Skin epidermis (tissue), 12 donors: ENCODE measurements at regions not wholly inside any gene's neighbourhood (a gene's known extent, or its start where the extent isn't known, plus 50 kb on each side); places are given as distances from the start of the nearest gene placed in this dataset.

Experiments used
- H3K27ac ChIP-seq, 21 experiments: fragments of 200-600 bp; sonication (generic) in 11 of 21; one replicate each; pipeline ENCODE4 v1.5.0; 2020; ENCODE audit warnings: mild to moderate bottlenecking in 3 of 21, inconsistent platforms in 2 of 21, moderate library complexity in 2 of 21
- H3K4me3 ChIP-seq, 7 experiments: fragments of 200-600 bp; sonication (generic) in 2 of 7; one replicate each; pipeline ENCODE4 v1.5.0; 2020; ENCODE audit warnings: inconsistent platforms in 2 of 7, mild to moderate bottlenecking in 2 of 7, moderate library complexity in 1 of 7

GRCh38 chr14:26157517-26157916, 440.3 kb downstream of the NOVA1 start:
- Histone ChIP-seq H3K4me3 (no peak overlapping the region), H3K27ac (no peak overlapping the region)

GRCh38 chr14:26143057-26143456, 454.8 kb downstream of the NOVA1 start:
- no peak overlapping the region for H3K27ac ChIP-seq
- H3K4me3 ChIP-seq = no peak overlapping the region

GRCh38 chr14:26138764-26139445, 458.9 kb downstream of the NOVA1 start:
- Histone ChIP-seq H3K27ac (no peak overlapping the region), H3K4me3 (no peak overlapping the region)

GRCh38 chr14:26137161-26137560, 460.7 kb downstream of the NOVA1 start:
- Histone ChIP-seq H3K4me3 (no peak overlapping the region), H3K27ac (no peak overlapping the region)

- Histone ChIP-seq H3K4me3 (no peak overlapping the region), H3K27ac (no peak overlapping the region)
These were observed 465.7 kb downstream of the NOVA1 start for GRCh38 chr14:26132061-26132645.

GRCh38 chr14:26130690-26131089, 467.1 kb downstream of the NOVA1 start:
- no peak overlapping the region for H3K27ac ChIP-seq
- no peak overlapping the region for H3K4me3 ChIP-seq

GRCh38 chr14:26128931-26129671, 468.7 kb downstream of the NOVA1 start:
- no peak overlapping the region for H3K4me3 ChIP-seq
- H3K27ac ChIP-seq = no peak overlapping the region

- no peak overlapping the region for H3K4me3 ChIP-seq
These were observed 472.9 kb downstream of the NOVA1 start for GRCh38 chr14:26124896-26125438.

GRCh38 chr14:26123459-26123858, 474.4 kb downstream of the NOVA1 start:
- no peak overlapping the region for H3K4me3 ChIP-seq

More at GRCh38 chr14:26124896-26125438, 472.9 kb downstream of the NOVA1 start:
- H3K27ac ChIP-seq = no peak overlapping the region

GRCh38 chr14:26121181-26121580, 476.7 kb downstream of the NOVA1 start:
- no peak overlapping the region for H3K4me3 ChIP-seq
- no peak overlapping the region for H3K27ac ChIP-seq

More at GRCh38 chr14:26123459-26123858, 474.4 kb downstream of the NOVA1 start:
- H3K27ac ChIP-seq = no peak overlapping the region

GRCh38 chr14:26113911-26114640, 483.8 kb downstream of the NOVA1 start:
- Histone ChIP-seq H3K4me3 (no peak overlapping the region), H3K27ac (no peak overlapping the region)

GRCh38 chr14:26104717-26105116, 493.1 kb downstream of the NOVA1 start:
- H3K27ac ChIP-seq = no peak overlapping the region
- H3K4me3 ChIP-seq = no peak overlapping the region

- no peak overlapping the region for H3K4me3 ChIP-seq
- H3K27ac ChIP-seq = no peak overlapping the region
These were observed 500.0 kb downstream of the NOVA1 start for GRCh38 chr14:26097852-26098251.

GRCh38 chr14:26088275-26088674, 509.6 kb downstream of the NOVA1 start:
- Histone ChIP-seq H3K27ac (no peak overlapping the region), H3K4me3 (no peak overlapping the region)

GRCh38 chr14:26081043-26081442, 516.8 kb downstream of the NOVA1 start:
- H3K4me3 ChIP-seq = no peak overlapping the region
- H3K27ac ChIP-seq = no peak overlapping the region

- Histone ChIP-seq H3K4me3 (no peak overlapping the region), H3K27ac (no peak overlapping the region)
These were observed 519.3 kb downstream of the NOVA1 start for GRCh38 chr14:26078561-26078960.

GRCh38 chr14:26074892-26075291, 522.9 kb downstream of the NOVA1 start:
- H3K4me3 ChIP-seq = no peak overlapping the region
- H3K27ac ChIP-seq = no peak overlapping the region

- H3K27ac ChIP-seq = no peak overlapping the region
- H3K4me3 ChIP-seq = no peak overlapping the region
These were observed 527.4 kb downstream of the NOVA1 start for GRCh38 chr14:26070443-26070842.

GRCh38 chr14:26067786-26068459, 529.9 kb downstream of the NOVA1 start:
- H3K27ac ChIP-seq = no peak overlapping the region
- H3K4me3 ChIP-seq = no peak overlapping the region

GRCh38 chr14:26067341-26067740, 530.5 kb downstream of the NOVA1 start:
- H3K27ac ChIP-seq = no peak overlapping the region
- no peak overlapping the region for H3K4me3 ChIP-seq
